H9 (cell line): ENCODE measurements at regions not wholly inside any gene's neighbourhood (a gene's known extent, or its start where the extent isn't known, plus 50 kb on each side); places are given as distances from the start of the nearest gene placed in this dataset.
A peak's percentile ranks its signal among the peaks of the same experiment; 100 is the strongest.

Source experiments
- DNase-seq: peaks from one replicate; pipeline ENCODE4 v3.0.0-alpha.2; 2017
- H2AFZ ChIP-seq: one replicate; pipeline ENCODE4 v1.6.1; 2013; ENCODE audit warnings: mild to moderate bottlenecking, low read length, control low read depth, moderate library complexity
- H2AK5ac ChIP-seq: 2 replicates; pipeline ENCODE4 v1.6.1; 2013; ENCODE audit warnings: low read length, control low read depth, mixed read lengths; ENCODE audit not compliant: insufficient read length
- H2BK120ac ChIP-seq: one replicate; pipeline ENCODE4 v1.6.1; 2013; ENCODE audit warnings: low read depth, mild to moderate bottlenecking, low read length, control low read depth, inconsistent platforms; ENCODE audit not compliant: poor library complexity, severe bottlenecking
- H2BK12ac ChIP-seq: 2 replicates; pipeline ENCODE4 v1.6.1; 2013; ENCODE audit warnings: low read length, control low read depth, mixed read lengths, low read depth; ENCODE audit not compliant: insufficient read length
- H2BK15ac ChIP-seq: 2 replicates; pipeline ENCODE4 v1.6.1; 2013; ENCODE audit warnings: low read depth, low read length, control low read depth
- H2BK20ac ChIP-seq: one replicate; pipeline ENCODE4 v1.6.1; 2013; ENCODE audit warnings: low read depth, mild to moderate bottlenecking, low read length, control low read depth, inconsistent platforms; ENCODE audit not compliant: poor library complexity, severe bottlenecking
- H2BK5ac ChIP-seq: 2 replicates; pipeline ENCODE4 v1.6.1; 2013; ENCODE audit warnings: low read length, control low read depth, mixed read lengths; ENCODE audit not compliant: insufficient read length
- H3K14ac ChIP-seq: 2 replicates; pipeline ENCODE4 v1.6.1; 2013; ENCODE audit warnings: low read length, control low read depth; ENCODE audit not compliant: insufficient read depth
- H3K18ac ChIP-seq: 2 replicates; pipeline ENCODE4 v1.6.1; 2013; ENCODE audit warnings: low read depth, mild to moderate bottlenecking, mixed read lengths, low read length, control low read depth; ENCODE audit not compliant: insufficient read length
- H3K23ac ChIP-seq: 2 replicates; pipeline ENCODE4 v1.6.1; 2013; ENCODE audit warnings: low read length, control low read depth, mixed read lengths, low read depth; ENCODE audit not compliant: insufficient read length
- H3K23me2 ChIP-seq: 2 replicates; pipeline ENCODE4 v1.6.1; 2013; ENCODE audit warnings: low read depth, mild to moderate bottlenecking, mixed read lengths, low read length, control low read depth; ENCODE audit not compliant: insufficient read length, poor library complexity, severe bottlenecking
- H3K27ac ChIP-seq: 2 replicates; pipeline ENCODE4 v1.5.1; 2013; ENCODE audit warnings: low read length, control low read depth, mixed read lengths, low read depth; ENCODE audit not compliant: insufficient read length
- H3K27me3 ChIP-seq: 2 replicates; pipeline ENCODE4 v1.6.1; 2013; ENCODE audit warnings: low read length, control low read depth, inconsistent platforms; ENCODE audit not compliant: insufficient read depth
- H3K4ac ChIP-seq: 2 replicates; pipeline ENCODE4 v1.6.1; 2013; ENCODE audit warnings: low read depth, mild to moderate bottlenecking, control low read depth, inconsistent platforms, low read length, moderate library complexity
- H3K4me1 ChIP-seq: 2 replicates; pipeline ENCODE4 v1.6.1; 2013; ENCODE audit warnings: low read length, control low read depth, inconsistent platforms; ENCODE audit not compliant: insufficient read depth
- H3K4me2 ChIP-seq: 2 replicates; pipeline ENCODE4 v1.6.1; 2013; ENCODE audit warnings: low read length, control low read depth, mixed read lengths; ENCODE audit not compliant: insufficient read length, insufficient read depth
- H3K56ac ChIP-seq: 2 replicates; pipeline ENCODE4 v1.6.1; 2013; ENCODE audit warnings: low read depth, mild to moderate bottlenecking, mixed read lengths, low read length, control low read depth; ENCODE audit not compliant: insufficient read length
- H3K79me1 ChIP-seq: 2 replicates; pipeline ENCODE4 v1.6.1; 2013; ENCODE audit warnings: low read depth, mild to moderate bottlenecking, moderate library complexity, low read length, control low read depth, inconsistent platforms; ENCODE audit not compliant: insufficient read depth, poor library complexity, severe bottlenecking
- H3K79me2 ChIP-seq: 2 replicates; pipeline ENCODE4 v1.6.1; 2013; ENCODE audit warnings: low read length, control low read depth, inconsistent platforms; ENCODE audit not compliant: insufficient read depth
- H3K9ac ChIP-seq: 2 replicates; pipeline ENCODE4 v1.6.1; 2013; ENCODE audit warnings: low read length, control low read depth, mixed read lengths; ENCODE audit not compliant: insufficient read length; ENCODE audit errors: extremely low read depth
- H3K9me3 ChIP-seq: one replicate; pipeline ENCODE4 v1.6.1; 2013; ENCODE audit warnings: low read depth, low read length, inconsistent platforms; ENCODE audit not compliant: control insufficient read depth
- H3T11ph ChIP-seq: one replicate; pipeline ENCODE4 v1.6.1; 2013; ENCODE audit warnings: mild to moderate bottlenecking, low read length, control low read depth, inconsistent platforms
- H4K20me1 ChIP-seq: one replicate; pipeline ENCODE4 v1.6.1; 2013; ENCODE audit not compliant: control insufficient read depth, insufficient read length, insufficient read depth
- H4K5ac ChIP-seq: 2 replicates; pipeline ENCODE4 v1.6.1; 2013; ENCODE audit warnings: low read depth, mild to moderate bottlenecking, mixed read lengths, low read length, control low read depth; ENCODE audit not compliant: insufficient read length
- H4K8ac ChIP-seq: replicated peaks from 2 replicates; pipeline ENCODE4 v1.6.1; 2013; ENCODE audit warnings: low read length, control low read depth, mixed read lengths, low read depth; ENCODE audit not compliant: insufficient read length
- H4K91ac ChIP-seq: 2 replicates; pipeline ENCODE4 v1.6.1; 2013; ENCODE audit warnings: low read depth, mild to moderate bottlenecking, moderate library complexity, mixed read lengths, low read length, control low read depth; ENCODE audit not compliant: insufficient read length
- H3K27ac Mint-ChIP-seq, 3 experiments: 2 replicates in 2 of 3; 3 replicates in 1 of 3; pipeline ENCODE4 v1.8.0; 2020 to 2021; ENCODE audit warnings: mixed read lengths in 3 of 3, mild to moderate bottlenecking in 1 of 3, moderate library complexity in 1 of 3
- H3K27me3 Mint-ChIP-seq: 2 replicates; pipeline ENCODE4 v1.8.0; 2021; ENCODE audit warnings: low read depth, mild to moderate bottlenecking, moderate library complexity, mixed read lengths
- H3K36me3 Mint-ChIP-seq, 3 experiments: 2 replicates in 2 of 3; 3 replicates in 1 of 3; pipeline ENCODE4 v1.8.0; 2020 to 2021; ENCODE audit warnings: low read depth in 3 of 3, mixed read lengths in 3 of 3; ENCODE audit not compliant: insufficient read depth in 1 of 3
- H3K4me1 Mint-ChIP-seq, 2 experiments: 2 replicates each; pipeline ENCODE4 v1.8.0; 2020; ENCODE audit warnings: mixed read lengths in 2 of 2
- H3K4me3 Mint-ChIP-seq, 2 experiments: 2 replicates in 1 of 2; 3 replicates in 1 of 2; pipeline ENCODE4 v1.8.0; 2020 to 2021; ENCODE audit warnings: mild to moderate bottlenecking in 2 of 2, mixed read lengths in 2 of 2, moderate library complexity in 1 of 2
- H3K9me3 Mint-ChIP-seq, 2 experiments: 2 replicates in 1 of 2; 3 replicates in 1 of 2; pipeline ENCODE4 v1.8.0; 2020; ENCODE audit warnings: mild to moderate bottlenecking in 2 of 2, mixed read lengths in 2 of 2, moderate library complexity in 1 of 2
- WGBS: extraction: QIAGEN DNeasy Blood & Tissue Kit; methylation state at CpG from one replicate; pipeline ENCODE4 v1.1.7; 2013; ENCODE audit warnings: missing lambda C conversion rate, low lambda C conversion rate, mixed read lengths; ENCODE audit not compliant: insufficient read length; ENCODE audit errors: extremely low coverage; 5-methylcytosine and 5-hydroxymethylcytosine counted together
- TF ChIP-seq, protein P1 (sequence below): fragments of 200-600 bp; sonication (generic); conservative IDR thresholded peaks from 3 replicates; pipeline ENCODE4 v1.8.0; 2021; ENCODE audit warnings: antibody characterized with exemption, mild to moderate bottlenecking

DNA sequence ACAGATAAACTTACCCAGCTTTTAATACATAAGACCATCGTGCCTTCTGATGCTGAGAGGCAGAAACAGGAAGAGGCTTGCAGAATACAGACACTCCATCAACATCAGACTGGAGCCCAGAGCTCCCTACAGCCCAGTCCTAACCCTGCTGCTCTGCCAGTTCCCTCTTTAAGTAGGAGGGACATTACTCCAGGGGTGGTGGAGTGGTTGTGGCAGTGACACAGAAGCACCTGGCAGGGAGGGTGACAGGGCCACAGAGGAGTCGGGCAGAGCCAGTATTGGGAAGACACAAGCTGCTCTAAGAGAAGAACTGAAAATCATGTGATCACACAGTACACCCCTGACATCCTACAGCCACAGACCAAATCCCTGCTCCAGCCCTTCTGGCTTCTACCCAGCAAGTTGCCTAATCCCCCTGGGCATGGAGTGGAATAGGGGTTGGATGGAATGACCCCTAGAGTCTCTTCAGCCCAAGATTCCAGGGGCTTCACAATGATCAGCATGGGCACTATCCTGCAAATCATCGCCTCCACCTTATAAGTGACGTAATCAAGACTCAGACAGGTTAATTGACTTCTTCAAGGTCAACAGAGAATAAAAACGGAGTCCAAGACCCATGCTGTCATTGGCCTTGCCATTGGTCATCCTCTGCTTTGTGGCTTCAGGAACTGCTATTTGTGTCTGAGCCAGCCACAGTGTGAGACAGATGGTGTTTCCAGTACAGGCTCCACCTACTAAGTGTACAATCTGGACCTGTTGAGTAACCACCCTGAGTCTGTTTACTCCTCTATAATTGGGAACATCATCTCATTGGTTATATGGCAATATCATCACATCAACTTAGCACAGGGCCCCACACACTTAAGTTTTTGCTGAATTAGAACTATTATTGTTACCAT, 61.1 kb upstream of the ZMIZ1 start:
- H3K9me3 ChIP-seq: no peaks in the 10 kb centered on the region
- no peak overlapping the region for H3K18ac ChIP-seq
- H4K8ac ChIP-seq: no peak overlapping the region
- no peak overlapping the region for H2BK5ac ChIP-seq
- TF ChIP-seq, protein P1, sequence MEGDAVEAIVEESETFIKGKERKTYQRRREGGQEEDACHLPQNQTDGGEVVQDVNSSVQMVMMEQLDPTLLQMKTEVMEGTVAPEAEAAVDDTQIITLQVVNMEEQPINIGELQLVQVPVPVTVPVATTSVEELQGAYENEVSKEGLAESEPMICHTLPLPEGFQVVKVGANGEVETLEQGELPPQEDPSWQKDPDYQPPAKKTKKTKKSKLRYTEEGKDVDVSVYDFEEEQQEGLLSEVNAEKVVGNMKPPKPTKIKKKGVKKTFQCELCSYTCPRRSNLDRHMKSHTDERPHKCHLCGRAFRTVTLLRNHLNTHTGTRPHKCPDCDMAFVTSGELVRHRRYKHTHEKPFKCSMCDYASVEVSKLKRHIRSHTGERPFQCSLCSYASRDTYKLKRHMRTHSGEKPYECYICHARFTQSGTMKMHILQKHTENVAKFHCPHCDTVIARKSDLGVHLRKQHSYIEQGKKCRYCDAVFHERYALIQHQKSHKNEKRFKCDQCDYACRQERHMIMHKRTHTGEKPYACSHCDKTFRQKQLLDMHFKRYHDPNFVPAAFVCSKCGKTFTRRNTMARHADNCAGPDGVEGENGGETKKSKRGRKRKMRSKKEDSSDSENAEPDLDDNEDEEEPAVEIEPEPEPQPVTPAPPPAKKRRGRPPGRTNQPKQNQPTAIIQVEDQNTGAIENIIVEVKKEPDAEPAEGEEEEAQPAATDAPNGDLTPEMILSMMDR: no peak
- no peak overlapping the region for H3K56ac ChIP-seq
- H4K20me1 ChIP-seq: peaks cover 3% of the 10 kb centered on the region
- H3K27me3 ChIP-seq: no peaks in the 10 kb centered on the region
- H3K4me2 ChIP-seq: no peak overlapping the region
- H3K4me3 Mint-ChIP-seq: no peak overlapping the region
- H3K79me1 ChIP-seq: no peaks in the 10 kb centered on the region
- no peak overlapping the region for H4K5ac ChIP-seq
- H3K4me1 ChIP-seq: no peaks in the 10 kb centered on the region
- H3K27me3 Mint-ChIP-seq: peaks cover 20% of the 10 kb centered on the region
- H2BK12ac ChIP-seq: no peak overlapping the region
- WGBS: no CpG with 5 or more reads among the region's 5 CpGs
- no peak overlapping the region for H3K27ac ChIP-seq
- no peaks in the 10 kb centered on the region for H3K23me2 ChIP-seq
- no peak overlapping the region for H3K23ac ChIP-seq
- no peak overlapping the region for H3K4ac ChIP-seq
- H3K9me3 Mint-ChIP-seq: no peaks in the 10 kb centered on the region
- no peak overlapping the region for H3K9ac ChIP-seq
- H2AFZ ChIP-seq: no peak overlapping the region
- no peak overlapping the region for H3T11ph ChIP-seq
- H2BK20ac ChIP-seq: no peak overlapping the region
- H2BK120ac ChIP-seq: no peak overlapping the region
- no peak for DNase-seq
- H4K91ac ChIP-seq: no peak overlapping the region
- H3K14ac ChIP-seq: no peak overlapping the region
- no peaks in the 10 kb centered on the region for H3K79me2 ChIP-seq
- peak overlapping the region in 1 of 3 experiments; percentile 10; a peak in 1 of 7 replicates for H3K27ac Mint-ChIP-seq
- H3K4me1 Mint-ChIP-seq: peaks cover 5 to 16% of the 10 kb centered on the region in 2 experiments; a peak in 3 of 4 replicates
- H3K36me3 Mint-ChIP-seq: no peaks in the 10 kb centered on the region
- no peak overlapping the region for H2BK15ac ChIP-seq
- H2AK5ac ChIP-seq: no peak overlapping the region
